WERI-Rb-1 (cell line): ENCODE measurements at regions not wholly inside any gene's neighbourhood (a gene's known extent, or its start where the extent isn't known, plus 50 kb on each side); places are given as distances from the start of the nearest gene placed in this dataset.

ENCODE experiments used
- DNase-seq: peaks from one replicate; pipeline ENCODE4 v3.0.0-alpha.2; 2020
- H3K27ac ChIP-seq: fragments of 250-450 bp; sonication (Bioruptor Pico); 2 replicates; pipeline ENCODE4 v1.5.1; 2020; ENCODE audit warnings: mild to moderate bottlenecking, moderate library complexity
- H3K27me3 ChIP-seq: fragments of 250-450 bp; sonication (Bioruptor Pico); 2 replicates; pipeline ENCODE4 v1.5.1; 2021; ENCODE audit warnings: mild to moderate bottlenecking, low read depth, moderate library complexity; ENCODE audit not compliant: insufficient read depth, severe bottlenecking
- H3K36me3 ChIP-seq: fragments of 250-450 bp; sonication (Bioruptor Pico); 2 replicates; pipeline ENCODE4 v1.5.1; 2020; ENCODE audit warnings: mild to moderate bottlenecking, moderate library complexity
- H3K4me3 ChIP-seq: 2 replicates; pipeline ENCODE4 v1.5.1; 2011; ENCODE audit warnings: low read depth, mild to moderate bottlenecking, control low read depth, low read length
- H3K9me3 ChIP-seq: fragments of 250-450 bp; sonication (Bioruptor Pico); 2 replicates; pipeline ENCODE4 v1.5.1; 2021; ENCODE audit warnings: mild to moderate bottlenecking, moderate library complexity; ENCODE audit not compliant: severe bottlenecking
- TF ChIP-seq, protein P1 (sequence below): IDR thresholded peaks from 2 replicates; pipeline ENCODE4 v1.5.1; 2011; ENCODE audit warnings: low read depth, mild to moderate bottlenecking, control low read depth, inconsistent platforms, low read length

DNA sequence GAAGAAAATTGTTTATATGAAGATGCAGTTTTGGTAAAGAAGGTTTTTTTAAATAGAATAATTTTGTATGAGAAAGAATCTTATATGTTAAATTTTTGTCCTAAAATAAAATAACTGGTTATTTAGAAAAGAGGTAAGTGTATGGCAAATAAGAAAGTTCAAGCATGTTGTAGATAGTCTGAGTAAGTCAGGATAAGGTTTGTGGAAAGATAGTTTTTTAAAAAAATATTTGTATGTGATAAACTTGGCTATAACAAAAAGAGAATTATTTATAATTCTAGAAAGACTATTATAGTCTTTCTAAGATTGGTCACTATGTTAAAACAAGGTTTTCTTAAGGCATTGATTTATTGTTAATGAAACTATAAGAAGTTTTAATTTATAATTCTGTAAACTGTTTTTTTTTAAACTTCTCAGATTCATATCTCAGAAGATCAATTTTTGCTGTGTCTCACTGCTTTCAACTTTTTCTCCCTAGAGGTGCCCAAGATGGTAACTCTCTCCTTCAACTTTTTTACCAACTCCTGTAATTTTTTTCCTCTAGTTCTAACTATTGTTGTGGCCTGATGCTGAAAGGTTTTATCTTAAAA is 698.6 kb downstream of the CCSER2 start:
- Histone ChIP-seq H3K9me3 (peaks cover 9% of the 10 kb centered on the region), H3K4me3 (no peak overlapping the region), H3K27ac (no peak overlapping the region), H3K27me3 (no peaks in the 10 kb centered on the region), H3K36me3 (no peaks in the 10 kb centered on the region)
- TF ChIP-seq, protein P1, sequence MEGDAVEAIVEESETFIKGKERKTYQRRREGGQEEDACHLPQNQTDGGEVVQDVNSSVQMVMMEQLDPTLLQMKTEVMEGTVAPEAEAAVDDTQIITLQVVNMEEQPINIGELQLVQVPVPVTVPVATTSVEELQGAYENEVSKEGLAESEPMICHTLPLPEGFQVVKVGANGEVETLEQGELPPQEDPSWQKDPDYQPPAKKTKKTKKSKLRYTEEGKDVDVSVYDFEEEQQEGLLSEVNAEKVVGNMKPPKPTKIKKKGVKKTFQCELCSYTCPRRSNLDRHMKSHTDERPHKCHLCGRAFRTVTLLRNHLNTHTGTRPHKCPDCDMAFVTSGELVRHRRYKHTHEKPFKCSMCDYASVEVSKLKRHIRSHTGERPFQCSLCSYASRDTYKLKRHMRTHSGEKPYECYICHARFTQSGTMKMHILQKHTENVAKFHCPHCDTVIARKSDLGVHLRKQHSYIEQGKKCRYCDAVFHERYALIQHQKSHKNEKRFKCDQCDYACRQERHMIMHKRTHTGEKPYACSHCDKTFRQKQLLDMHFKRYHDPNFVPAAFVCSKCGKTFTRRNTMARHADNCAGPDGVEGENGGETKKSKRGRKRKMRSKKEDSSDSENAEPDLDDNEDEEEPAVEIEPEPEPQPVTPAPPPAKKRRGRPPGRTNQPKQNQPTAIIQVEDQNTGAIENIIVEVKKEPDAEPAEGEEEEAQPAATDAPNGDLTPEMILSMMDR, result no peak
- no peak for DNase-seq

DNA sequence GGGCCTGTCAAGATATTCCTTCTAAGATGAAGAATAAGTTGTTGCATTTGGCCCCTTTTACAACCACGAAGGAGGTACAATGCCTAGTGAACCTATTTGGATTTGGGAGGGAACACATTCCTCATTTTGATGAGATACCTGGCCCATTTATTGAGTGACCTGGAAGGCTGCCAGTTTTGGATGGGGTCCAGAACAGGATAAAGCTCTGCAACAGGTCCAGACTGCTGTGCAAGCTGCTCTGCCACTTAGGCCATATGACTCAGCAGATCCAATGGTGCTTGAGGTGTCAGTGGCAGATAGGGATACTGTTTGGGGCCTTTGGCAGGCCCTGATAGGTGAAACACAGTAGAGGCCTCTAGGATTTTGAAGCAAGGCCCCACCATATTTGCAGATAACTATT is 704.6 kb downstream of the CCSER2 start:
- no peaks in the 10 kb centered on the region for H3K36me3 ChIP-seq
- TF ChIP-seq, protein P1, result no peak
- DNase-seq, result no peak
- no peak overlapping the region for H3K4me3 ChIP-seq
- no peaks in the 10 kb centered on the region for H3K27me3 ChIP-seq
- no peak overlapping the region for H3K27ac ChIP-seq
- H3K9me3 ChIP-seq, result peaks cover 10% of the 10 kb centered on the region

DNA sequence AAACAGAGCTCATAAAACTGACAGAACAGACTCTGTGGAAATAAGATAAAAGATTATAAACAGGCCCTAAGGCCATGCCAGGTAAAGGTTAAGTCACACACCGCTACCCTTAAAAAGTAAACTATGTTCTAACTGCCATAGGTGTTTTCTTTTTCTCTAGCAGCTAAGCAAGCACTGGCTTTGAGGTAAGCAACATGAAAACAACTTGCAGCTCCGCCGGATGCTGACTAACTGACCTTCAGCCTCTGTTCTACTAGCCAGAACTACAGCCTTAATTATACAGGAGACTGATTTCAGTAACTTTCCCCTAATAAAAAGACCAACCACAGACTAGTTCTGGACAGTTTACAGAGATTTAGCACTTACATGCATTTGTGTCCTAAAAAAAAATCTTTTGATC is 708.3 kb downstream of the CCSER2 start:
- H3K27me3 ChIP-seq, result no peaks in the 10 kb centered on the region
- TF ChIP-seq, protein P1, result no peak
- no peak for DNase-seq
- H3K27ac ChIP-seq, result no peak overlapping the region
- H3K36me3 ChIP-seq, result no peaks in the 10 kb centered on the region
- H3K9me3 ChIP-seq, result peaks cover 19% of the 10 kb centered on the region
- no peak overlapping the region for H3K4me3 ChIP-seq

DNA sequence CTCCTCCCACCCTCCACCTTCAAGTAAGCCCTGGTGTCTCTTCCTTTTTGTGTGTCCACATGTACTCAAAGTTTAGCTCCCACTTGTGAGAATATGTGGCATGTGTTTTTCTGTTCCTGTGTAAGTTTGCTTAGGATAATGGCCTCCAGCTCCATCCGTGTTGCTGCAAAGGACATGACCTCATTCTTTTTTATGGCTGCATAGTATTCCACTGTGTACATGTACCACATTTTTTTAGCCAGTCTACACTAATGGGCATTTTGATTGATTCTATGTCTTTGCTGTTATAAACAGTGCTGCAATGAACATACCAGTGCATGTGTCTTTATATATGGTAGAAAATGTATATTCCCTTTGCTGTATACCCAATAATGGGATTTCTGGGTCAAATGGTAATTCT is 710.9 kb downstream of the CCSER2 start:
- no peaks in the 10 kb centered on the region for H3K36me3 ChIP-seq
- H3K27me3 ChIP-seq, result no peaks in the 10 kb centered on the region
- TF ChIP-seq, protein P1, result no peak
- H3K4me3 ChIP-seq, result no peak overlapping the region
- H3K9me3 ChIP-seq, result peaks cover 13% of the 10 kb centered on the region
- H3K27ac ChIP-seq, result no peak overlapping the region
- no peak for DNase-seq

DNA sequence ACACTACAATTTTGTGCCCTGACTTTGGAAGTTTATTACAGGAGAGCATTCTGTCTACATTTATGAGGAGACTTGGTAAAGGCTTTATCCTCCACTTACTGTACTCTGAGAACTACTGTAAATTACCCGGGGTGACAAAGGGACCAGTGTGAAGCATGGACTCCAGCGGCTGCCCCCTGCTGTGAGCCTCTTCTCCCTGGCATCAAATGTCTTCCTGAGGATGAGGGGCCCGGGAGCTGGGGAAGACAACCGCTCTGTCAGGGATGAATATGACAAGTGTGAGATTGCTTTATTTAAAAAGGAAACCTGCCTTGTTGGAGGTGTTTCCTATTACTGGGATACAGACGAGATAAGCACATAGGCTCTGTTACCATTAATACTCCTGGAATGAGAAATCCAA is 714.8 kb downstream of the CCSER2 start:
- TF ChIP-seq, protein P1, result no peak
- Histone ChIP-seq H3K36me3 (no peaks in the 10 kb centered on the region), H3K27ac (no peak overlapping the region), H3K9me3 (peaks cover 18% of the 10 kb centered on the region), H3K4me3 (no peak overlapping the region), H3K27me3 (no peaks in the 10 kb centered on the region)
- peak; percentile 15 for DNase-seq

DNA sequence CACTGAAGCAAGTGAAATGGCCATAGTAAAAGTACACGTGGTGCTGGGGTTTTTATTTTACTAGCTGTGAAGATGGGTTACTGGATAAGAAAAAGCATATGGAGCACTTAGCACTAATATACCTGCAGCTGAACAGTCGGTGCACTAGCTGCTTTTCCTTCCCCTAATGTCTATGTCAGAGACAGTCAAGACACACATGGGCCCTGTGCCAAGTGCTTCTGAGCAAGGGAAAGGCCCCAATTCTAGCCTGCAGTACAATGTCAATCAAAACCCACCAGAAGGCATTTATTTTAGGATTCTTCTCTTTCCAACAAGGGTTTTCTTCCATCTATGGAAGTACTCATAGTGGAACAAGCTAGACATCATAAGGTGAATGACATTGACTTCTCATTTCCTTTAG is 716.7 kb downstream of the CCSER2 start:
- no peak overlapping the region for H3K27ac ChIP-seq
- no peak for DNase-seq
- TF ChIP-seq, protein P1, result no peak
- no peaks in the 10 kb centered on the region for H3K27me3 ChIP-seq
- H3K36me3 ChIP-seq, result no peaks in the 10 kb centered on the region
- no peak overlapping the region for H3K4me3 ChIP-seq
- H3K9me3 ChIP-seq, result peaks cover 6% of the 10 kb centered on the region
